ENCODE measurements at regions not wholly inside any gene's neighbourhood (a gene's known extent, or its start where the extent isn't known, plus 50 kb on each side); places are given as distances from the start of the nearest gene placed in this dataset.

DNA sequence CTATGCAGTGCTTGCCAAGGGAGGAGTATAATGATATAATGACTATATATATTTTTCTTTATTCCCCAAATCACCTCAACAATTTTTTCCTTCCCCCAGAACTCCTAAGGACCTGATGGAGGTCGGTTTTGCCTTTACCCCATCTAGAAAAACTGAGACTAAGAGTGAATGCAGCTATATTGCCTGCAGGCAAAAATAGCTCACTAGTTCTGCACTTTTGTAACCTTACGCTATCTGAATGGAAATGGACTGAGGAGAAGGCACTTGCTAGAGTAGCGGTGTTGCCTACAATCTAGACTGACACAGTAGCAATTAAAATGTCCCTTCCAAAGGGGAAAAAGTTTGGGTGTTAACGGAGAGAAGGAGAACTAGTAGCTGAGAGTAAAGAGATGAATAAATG lies 379.5 kb upstream of the SEMA6D start:
- Histone ChIP-seq H3K4me3 (ENCODE audit: low read depth, low read length, poor library complexity, severe bottlenecking) (no peak overlapping the region), H3K36me3 (ENCODE audit: insufficient read depth, low read length, poor library complexity, severe bottlenecking) (no peaks in the 10 kb centered on the region), H3K9me3 (ENCODE audit: low read depth, low read length, poor library complexity, severe bottlenecking) (no peaks in the 10 kb centered on the region), H3K27me3 (replicated peaks; ENCODE audit: insufficient read depth, low read depth, low read length, poor library complexity) (no peaks in the 10 kb centered on the region), H3K4me1 (ENCODE audit: insufficient read depth, low read length, poor library complexity, severe bottlenecking) (no peaks in the 10 kb centered on the region), H3K27ac (ENCODE audit: low read depth, low read length, poor library complexity, severe bottlenecking) (no peak overlapping the region)
- BruUV-seq (replicated peaks) = no TSS peak
- CTCF ChIA-PET = no interaction called here
- no peak for DNase-seq (ENCODE audit: low spot score)
- intact Hi-C loops (cut with micrococcal nuclease; ENCODE audit: unreplicated experiment) = no loop called here
- no peak for TF ChIP-seq CTCF (conservative IDR thresholded peaks at IDR 0.05; ENCODE audit: low read depth, low read length)
- TF ChIP-seq EZH2 (IDR thresholded peaks at IDR 0.05; ENCODE audit: borderline replicate concordance, low read depth, low read length, poor library complexity, severe bottlenecking) = no peak
- POLR2A ChIA-PET (ENCODE audit: low non-redundant PET) = no interaction called here

- no peaks in the 10 kb centered on the region for H3K4me1 ChIP-seq (ENCODE audit: insufficient read depth, low read length, poor library complexity, severe bottlenecking)
- no peak for TF ChIP-seq CTCF (conservative IDR thresholded peaks at IDR 0.05; ENCODE audit: low read depth, low read length)
- no peak for TF ChIP-seq EZH2 (IDR thresholded peaks at IDR 0.05; ENCODE audit: borderline replicate concordance, low read depth, low read length, poor library complexity, severe bottlenecking)
- ChIA-PET CTCF (no interaction called here), POLR2A (ENCODE audit: low non-redundant PET) (no interaction called here)
- H3K27ac ChIP-seq (ENCODE audit: low read depth, low read length, poor library complexity, severe bottlenecking) = no peak overlapping the region
- DNase-seq (ENCODE audit: low spot score) = no peak
- no TSS peak for BruUV-seq (replicated peaks)
- no peaks in the 10 kb centered on the region for H3K9me3 ChIP-seq (ENCODE audit: low read depth, low read length, poor library complexity, severe bottlenecking)
- no peaks in the 10 kb centered on the region for H3K36me3 ChIP-seq (ENCODE audit: insufficient read depth, low read length, poor library complexity, severe bottlenecking)
- H3K4me3 ChIP-seq (ENCODE audit: low read depth, low read length, poor library complexity, severe bottlenecking) = no peak overlapping the region
- no peaks in the 10 kb centered on the region for H3K27me3 ChIP-seq (replicated peaks; ENCODE audit: insufficient read depth, low read depth, low read length, poor library complexity)
- intact Hi-C loops (cut with micrococcal nuclease; ENCODE audit: unreplicated experiment) = no loop called here
These were observed 378.5 kb upstream of the SEMA6D start for GRCh38 chr15:47338771-47339170.

GRCh38 chr15:47339800-47340570 lies 377.3 kb upstream of the SEMA6D start:
- H3K36me3 ChIP-seq (ENCODE audit: insufficient read depth, low read length, poor library complexity, severe bottlenecking) = no peaks in the 10 kb centered on the region
- no peak for DNase-seq (ENCODE audit: low spot score)
- no peaks in the 10 kb centered on the region for H3K27me3 ChIP-seq (replicated peaks; ENCODE audit: insufficient read depth, low read depth, low read length, poor library complexity)
- CTCF ChIA-PET = no interaction called here
- no peak for TF ChIP-seq CTCF (conservative IDR thresholded peaks at IDR 0.05; ENCODE audit: low read depth, low read length)
- TF ChIP-seq EZH2 (IDR thresholded peaks at IDR 0.05; ENCODE audit: borderline replicate concordance, low read depth, low read length, poor library complexity, severe bottlenecking) = no peak
- no peaks in the 10 kb centered on the region for H3K4me1 ChIP-seq (ENCODE audit: insufficient read depth, low read length, poor library complexity, severe bottlenecking)
- H3K27ac ChIP-seq (ENCODE audit: low read depth, low read length, poor library complexity, severe bottlenecking) = no peak overlapping the region
- intact Hi-C loops (cut with micrococcal nuclease; ENCODE audit: unreplicated experiment) = no loop called here
- no peak overlapping the region for H3K4me3 ChIP-seq (ENCODE audit: low read depth, low read length, poor library complexity, severe bottlenecking)
- POLR2A ChIA-PET (ENCODE audit: low non-redundant PET) = no interaction called here
- H3K9me3 ChIP-seq (ENCODE audit: low read depth, low read length, poor library complexity, severe bottlenecking) = no peaks in the 10 kb centered on the region
- no TSS peak for BruUV-seq (replicated peaks)
